ENCODE measurements at regions not wholly inside any gene's neighbourhood (a gene's known extent, or its start where the extent isn't known, plus 50 kb on each side); places are given as distances from the start of the nearest gene placed in this dataset.

DNA sequence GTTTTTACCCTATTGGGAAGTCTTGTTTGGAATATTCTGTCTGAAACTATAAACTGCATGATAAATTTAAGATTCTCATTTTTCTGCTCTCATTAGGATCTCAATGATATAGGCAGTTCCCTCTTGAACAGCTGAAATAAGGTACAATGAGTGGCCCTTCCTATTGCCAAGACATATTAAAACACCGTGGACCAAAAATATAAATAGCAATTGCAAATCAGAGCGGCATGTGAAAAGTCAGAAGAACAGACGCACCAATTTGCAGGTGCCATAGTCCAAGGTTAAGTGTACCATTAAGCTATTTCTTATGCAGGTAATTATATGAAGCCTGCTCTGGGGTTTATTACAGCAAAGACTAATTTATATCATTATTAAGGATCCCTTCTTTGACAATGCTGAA lies 920.8 kb upstream of the CELF2 start:
- no peak overlapping the region for H2BK5ac ChIP-seq (ENCODE audit: low read length)
- H3K27me3 ChIP-seq (ENCODE audit: insufficient read depth, low read length, poor library complexity) = no peaks in the 10 kb centered on the region
- H3K27ac ChIP-seq (ENCODE audit: low read depth, low read length) = no peak overlapping the region
- H2BK120ac ChIP-seq (ENCODE audit: low read depth, low read length) = no peak overlapping the region
- H2AK5ac ChIP-seq (ENCODE audit: low read length) = no peak overlapping the region
- no peak overlapping the region for H3K18ac ChIP-seq (ENCODE audit: low read length)
- no peak for DNase-seq
- H3K56ac ChIP-seq (ENCODE audit: low read length) = no peak overlapping the region
- no peaks in the 10 kb centered on the region for H3K79me2 ChIP-seq (ENCODE audit: control insufficient read depth, insufficient read depth, low read length)
- no peak overlapping the region for H2BK15ac ChIP-seq (replicated peaks; ENCODE audit: low read depth)
- H3K4me2 ChIP-seq (ENCODE audit: low read length) = no peak overlapping the region
- H3K36me3 ChIP-seq (ENCODE audit: control insufficient read depth, insufficient read depth, low read length) = no peaks in the 10 kb centered on the region
- H3K79me1 ChIP-seq (ENCODE audit: low read length) = no peaks in the 10 kb centered on the region
- H3K9ac ChIP-seq (ENCODE audit: low read length) = no peak overlapping the region
- no peak overlapping the region for H3K4me3 ChIP-seq (ENCODE audit: low read length)
- H3K23ac ChIP-seq (ENCODE audit: low read length) = no peak overlapping the region
- H4K5ac ChIP-seq (ENCODE audit: low read length) = no peak overlapping the region
- no peak overlapping the region for H3K4ac ChIP-seq (ENCODE audit: low read depth, low read length)
- no CpG with 5 or more reads among the region's 3 CpGs for WGBS (ENCODE audit: extremely low coverage, insufficient coverage, low lambda C conversion rate)
- H4K8ac ChIP-seq (ENCODE audit: low read depth, low read length) = no peak overlapping the region
- H3K4me1 ChIP-seq (ENCODE audit: control insufficient read depth, low read depth, low read length) = no peaks in the 10 kb centered on the region

DNA sequence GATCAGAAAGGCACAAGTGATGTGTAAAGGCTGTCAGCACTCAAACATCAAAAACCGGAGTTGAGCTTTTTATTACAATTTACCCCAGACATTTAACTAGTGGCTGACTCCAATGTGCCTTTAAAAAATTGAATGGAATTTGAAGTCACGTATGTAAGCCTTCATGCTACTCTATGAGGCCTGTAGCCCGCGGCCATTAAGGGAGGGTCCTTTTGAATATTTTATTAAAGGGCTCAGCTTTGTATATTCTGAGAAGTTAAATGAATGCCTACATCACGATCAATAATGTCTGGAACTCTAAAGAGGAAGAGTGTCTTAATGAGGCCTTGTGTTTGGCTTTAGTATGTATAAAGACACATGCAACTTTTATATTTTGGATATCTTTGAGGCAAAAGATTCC lies 916.6 kb upstream of the CELF2 start:
- Histone ChIP-seq H3K23ac (ENCODE audit: low read length) (no peak overlapping the region), H3K27ac (ENCODE audit: low read depth, low read length) (no peak overlapping the region), H4K5ac (ENCODE audit: low read length) (no peak overlapping the region), H2BK15ac (replicated peaks; ENCODE audit: low read depth) (no peak overlapping the region), H4K8ac (ENCODE audit: low read depth, low read length) (no peak overlapping the region), H3K4me3 (ENCODE audit: low read length) (no peak overlapping the region), H3K36me3 (ENCODE audit: control insufficient read depth, insufficient read depth, low read length) (no peaks in the 10 kb centered on the region), H3K18ac (ENCODE audit: low read length) (no peak overlapping the region), H3K79me2 (ENCODE audit: control insufficient read depth, insufficient read depth, low read length) (no peaks in the 10 kb centered on the region), H3K79me1 (ENCODE audit: low read length) (no peaks in the 10 kb centered on the region), H3K27me3 (ENCODE audit: insufficient read depth, low read length, poor library complexity) (no peaks in the 10 kb centered on the region), H2AK5ac (ENCODE audit: low read length) (no peak overlapping the region), H3K9ac (ENCODE audit: low read length) (no peak overlapping the region), H2BK5ac (ENCODE audit: low read length) (no peak overlapping the region), H3K56ac (ENCODE audit: low read length) (no peak overlapping the region), H2BK120ac (ENCODE audit: low read depth, low read length) (no peak overlapping the region), H3K4me2 (ENCODE audit: low read length) (no peak overlapping the region), H3K4ac (ENCODE audit: low read depth, low read length) (no peak overlapping the region), H3K4me1 (ENCODE audit: control insufficient read depth, low read depth, low read length) (no peaks in the 10 kb centered on the region)
- WGBS (ENCODE audit: extremely low coverage, insufficient coverage, low lambda C conversion rate) = no CpG with 5 or more reads among the region's 5 CpGs
- no peak for DNase-seq

DNA sequence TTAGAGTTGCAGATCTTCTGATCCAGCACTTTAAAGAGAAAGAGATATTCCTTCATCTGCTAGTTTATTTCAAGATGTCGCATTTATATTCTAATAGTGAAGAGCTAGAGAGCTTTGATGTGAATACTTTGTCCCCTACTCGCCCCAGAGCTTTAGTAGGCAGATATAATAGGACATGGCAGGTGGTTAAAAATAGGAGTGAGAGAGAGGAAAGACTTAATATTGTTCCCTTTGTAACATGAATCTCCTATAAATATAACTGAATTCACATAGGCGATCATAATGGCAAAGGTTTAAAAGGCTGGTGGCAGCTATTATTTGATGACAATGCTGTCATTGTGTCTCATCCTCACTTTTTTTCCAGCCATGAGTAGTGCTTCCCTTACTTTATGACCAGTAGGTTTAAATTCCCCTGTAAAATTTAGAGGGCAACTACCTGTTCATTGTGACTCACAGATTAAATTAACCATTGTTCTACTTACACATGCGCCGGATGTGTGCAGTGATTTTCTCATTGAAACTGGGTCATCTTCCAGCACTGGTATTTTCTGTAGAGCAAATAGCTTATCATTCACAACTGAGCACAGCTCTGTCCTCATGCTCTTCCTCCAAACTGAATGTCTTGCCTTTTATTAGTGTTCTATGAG lies 906.7 kb upstream of the CELF2 start:
- no peak overlapping the region for H2BK15ac ChIP-seq (replicated peaks; ENCODE audit: low read depth)
- no peak overlapping the region for H4K8ac ChIP-seq (ENCODE audit: low read depth, low read length)
- no peaks in the 10 kb centered on the region for H3K79me2 ChIP-seq (ENCODE audit: control insufficient read depth, insufficient read depth, low read length)
- H3K56ac ChIP-seq (ENCODE audit: low read length) = no peak overlapping the region
- no peaks in the 10 kb centered on the region for H3K4me1 ChIP-seq (ENCODE audit: control insufficient read depth, low read depth, low read length)
- no peaks in the 10 kb centered on the region for H3K27me3 ChIP-seq (ENCODE audit: insufficient read depth, low read length, poor library complexity)
- WGBS (ENCODE audit: extremely low coverage, insufficient coverage, low lambda C conversion rate) = no CpG with 5 or more reads among the region's 5 CpGs
- no peak for DNase-seq
- no peak overlapping the region for H3K27ac ChIP-seq (ENCODE audit: low read depth, low read length)
- H4K5ac ChIP-seq (ENCODE audit: low read length) = no peak overlapping the region
- H2BK5ac ChIP-seq (ENCODE audit: low read length) = no peak overlapping the region
- no peak overlapping the region for H3K23ac ChIP-seq (ENCODE audit: low read length)
- H3K4me2 ChIP-seq (ENCODE audit: low read length) = no peak overlapping the region
- H2BK120ac ChIP-seq (ENCODE audit: low read depth, low read length) = no peak overlapping the region
- no peak overlapping the region for H3K4ac ChIP-seq (ENCODE audit: low read depth, low read length)
- H3K9ac ChIP-seq (ENCODE audit: low read length) = no peak overlapping the region
- no peaks in the 10 kb centered on the region for H3K36me3 ChIP-seq (ENCODE audit: control insufficient read depth, insufficient read depth, low read length)
- H3K18ac ChIP-seq (ENCODE audit: low read length) = no peak overlapping the region
- no peak overlapping the region for H2AK5ac ChIP-seq (ENCODE audit: low read length)
- no peaks in the 10 kb centered on the region for H3K79me1 ChIP-seq (ENCODE audit: low read length)
- no peak overlapping the region for H3K4me3 ChIP-seq (ENCODE audit: low read length)

DNA sequence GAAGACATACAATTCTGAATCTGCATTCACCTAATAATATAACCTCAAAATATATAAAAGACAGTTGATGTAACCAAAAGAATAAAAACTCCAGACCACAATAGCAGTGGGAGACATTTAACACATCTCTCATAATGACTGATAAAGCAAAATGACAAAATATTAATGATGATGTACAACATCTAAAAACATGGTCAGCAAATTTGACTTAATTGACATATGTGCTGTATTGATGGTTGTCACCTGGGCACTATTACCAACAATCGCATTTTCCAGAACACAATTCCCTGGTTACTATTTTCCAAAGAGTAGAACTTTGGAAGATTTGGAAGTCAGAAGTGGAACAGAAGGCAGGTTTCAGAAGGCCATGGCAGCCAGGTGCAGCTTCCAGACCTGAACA lies 899.5 kb upstream of the CELF2 start:
- Histone ChIP-seq H3K56ac (ENCODE audit: low read length) (no peak overlapping the region), H4K8ac (ENCODE audit: low read depth, low read length) (no peak overlapping the region), H2BK120ac (ENCODE audit: low read depth, low read length) (no peak overlapping the region), H3K18ac (ENCODE audit: low read length) (no peak overlapping the region), H3K4me2 (ENCODE audit: low read length) (no peak overlapping the region), H2AK5ac (ENCODE audit: low read length) (no peak overlapping the region), H4K5ac (ENCODE audit: low read length) (no peak overlapping the region), H3K4me1 (ENCODE audit: control insufficient read depth, low read depth, low read length) (no peaks in the 10 kb centered on the region), H2BK5ac (ENCODE audit: low read length) (no peak overlapping the region), H3K9ac (ENCODE audit: low read length) (no peak overlapping the region), H3K4ac (ENCODE audit: low read depth, low read length) (no peak overlapping the region), H3K27ac (ENCODE audit: low read depth, low read length) (no peak overlapping the region), H3K79me1 (ENCODE audit: low read length) (no peaks in the 10 kb centered on the region), H3K79me2 (ENCODE audit: control insufficient read depth, insufficient read depth, low read length) (no peaks in the 10 kb centered on the region), H3K4me3 (ENCODE audit: low read length) (no peak overlapping the region), H3K27me3 (ENCODE audit: insufficient read depth, low read length, poor library complexity) (no peaks in the 10 kb centered on the region), H3K23ac (ENCODE audit: low read length) (no peak overlapping the region), H2BK15ac (replicated peaks; ENCODE audit: low read depth) (no peak overlapping the region), H3K36me3 (ENCODE audit: control insufficient read depth, insufficient read depth, low read length) (no peaks in the 10 kb centered on the region)
- WGBS (ENCODE audit: extremely low coverage, insufficient coverage, low lambda C conversion rate) = no CpG with 5 or more reads among the region's 1 CpG
- no peak for DNase-seq

DNA sequence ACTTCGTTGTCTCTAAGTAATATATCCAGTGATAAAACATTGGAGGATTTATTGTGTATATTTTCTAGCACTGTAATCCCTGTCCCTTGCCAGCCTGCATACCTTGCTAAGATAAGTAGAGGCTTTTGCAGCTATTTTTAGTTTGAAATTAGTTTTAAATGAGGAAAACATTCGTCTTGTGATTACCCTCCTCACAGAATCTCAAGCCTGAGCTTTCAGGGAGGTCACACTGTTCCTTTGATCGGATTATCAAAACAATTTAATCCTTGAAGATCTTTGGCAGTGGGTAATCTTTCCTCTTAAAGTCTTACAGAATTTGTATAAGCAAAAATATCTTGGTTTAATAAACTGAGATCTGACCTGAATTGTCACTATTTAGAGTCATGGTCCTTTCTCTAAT lies 897.0 kb upstream of the CELF2 start:
- no peak overlapping the region for H2BK120ac ChIP-seq (ENCODE audit: low read depth, low read length)
- no peak overlapping the region for H2AK5ac ChIP-seq (ENCODE audit: low read length)
- no peak overlapping the region for H2BK5ac ChIP-seq (ENCODE audit: low read length)
- DNase-seq = no peak
- no peak overlapping the region for H3K23ac ChIP-seq (ENCODE audit: low read length)
- H3K4me2 ChIP-seq (ENCODE audit: low read length) = no peak overlapping the region
- no peak overlapping the region for H3K56ac ChIP-seq (ENCODE audit: low read length)
- H3K18ac ChIP-seq (ENCODE audit: low read length) = no peak overlapping the region
- H3K4me1 ChIP-seq (ENCODE audit: control insufficient read depth, low read depth, low read length) = no peaks in the 10 kb centered on the region
- no peak overlapping the region for H4K5ac ChIP-seq (ENCODE audit: low read length)
- no peak overlapping the region for H3K9ac ChIP-seq (ENCODE audit: low read length)
- no peak overlapping the region for H4K8ac ChIP-seq (ENCODE audit: low read depth, low read length)
- no peaks in the 10 kb centered on the region for H3K27me3 ChIP-seq (ENCODE audit: insufficient read depth, low read length, poor library complexity)
- no peaks in the 10 kb centered on the region for H3K79me2 ChIP-seq (ENCODE audit: control insufficient read depth, insufficient read depth, low read length)
- H3K79me1 ChIP-seq (ENCODE audit: low read length) = no peaks in the 10 kb centered on the region
- no peak overlapping the region for H2BK15ac ChIP-seq (replicated peaks; ENCODE audit: low read depth)
- no peaks in the 10 kb centered on the region for H3K36me3 ChIP-seq (ENCODE audit: control insufficient read depth, insufficient read depth, low read length)
- H3K27ac ChIP-seq (ENCODE audit: low read depth, low read length) = no peak overlapping the region
- H3K4me3 ChIP-seq (ENCODE audit: low read length) = no peak overlapping the region
- no CpG with 5 or more reads among the region's 3 CpGs for WGBS (ENCODE audit: extremely low coverage, insufficient coverage, low lambda C conversion rate)
- no peak overlapping the region for H3K4ac ChIP-seq (ENCODE audit: low read depth, low read length)

DNA sequence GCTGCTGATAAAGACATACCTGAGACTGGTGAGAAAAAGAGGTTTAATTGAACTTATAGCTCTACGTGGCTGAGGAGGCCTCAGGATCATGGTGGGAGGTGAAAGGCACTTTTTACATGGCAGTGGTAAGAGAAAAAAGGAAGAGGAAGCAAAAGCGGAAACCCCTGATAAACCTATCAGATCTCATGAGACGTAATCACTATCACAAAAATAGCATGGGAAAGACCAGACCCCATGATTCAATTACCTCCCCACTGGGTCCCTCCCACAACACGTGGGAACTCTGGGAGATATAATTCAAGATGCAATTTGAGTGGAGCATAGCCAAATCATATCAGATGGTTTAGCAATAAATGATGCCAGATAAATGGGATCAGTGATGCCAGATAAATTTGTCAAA lies 892.0 kb upstream of the CELF2 start:
- no peak overlapping the region for H3K4ac ChIP-seq (ENCODE audit: low read depth, low read length)
- WGBS (ENCODE audit: extremely low coverage, insufficient coverage, low lambda C conversion rate) = no CpG with 5 or more reads among the region's 4 CpGs
- H2BK120ac ChIP-seq (ENCODE audit: low read depth, low read length) = no peak overlapping the region

More for the DNA sequence above, 892.0 kb upstream of the CELF2 start:
- Histone ChIP-seq H4K8ac (ENCODE audit: low read depth, low read length) (no peak overlapping the region), H4K5ac (ENCODE audit: low read length) (no peak overlapping the region), H3K79me2 (ENCODE audit: control insufficient read depth, insufficient read depth, low read length) (no peaks in the 10 kb centered on the region), H3K36me3 (ENCODE audit: control insufficient read depth, insufficient read depth, low read length) (no peaks in the 10 kb centered on the region), H3K27ac (ENCODE audit: low read depth, low read length) (no peak overlapping the region), H2BK15ac (replicated peaks; ENCODE audit: low read depth) (no peak overlapping the region), H2BK5ac (ENCODE audit: low read length) (no peak overlapping the region), H3K27me3 (ENCODE audit: insufficient read depth, low read length, poor library complexity) (no peaks in the 10 kb centered on the region), H3K4me2 (ENCODE audit: low read length) (no peak overlapping the region), H3K4me1 (ENCODE audit: control insufficient read depth, low read depth, low read length) (no peaks in the 10 kb centered on the region), H3K4me3 (ENCODE audit: low read length) (no peak overlapping the region), H3K79me1 (ENCODE audit: low read length) (no peaks in the 10 kb centered on the region), H3K56ac (ENCODE audit: low read length) (no peak overlapping the region), H3K23ac (ENCODE audit: low read length) (no peak overlapping the region), H3K9ac (ENCODE audit: low read length) (no peak overlapping the region), H2AK5ac (ENCODE audit: low read length) (no peak overlapping the region), H3K18ac (ENCODE audit: low read length) (no peak overlapping the region)
- no peak for DNase-seq

All from mesendoderm (in vitro differentiated cells).